NCI-H446 (cell line): ENCODE measurements at regions not wholly inside any gene's neighbourhood (a gene's known extent, or its start where the extent isn't known, plus 50 kb on each side); places are given as distances from the start of the nearest gene placed in this dataset.
"Not testable (repeated sequence)": the region's sequence is repeated elsewhere in the genome, so short reads cannot be mapped to it uniquely, and the experiment has no call there.

ENCODE experiments used
- DNase-seq, 2 experiments: peaks; one replicate each; lab custom pipeline; 2025; lab: John Stamatoyannopoulos, UW

GRCh38 chr5:100479079-100479688 is 56.0 kb upstream of the FAM174A start:
- peak in 1 of 2 experiments; percentile 23 for DNase-seq

- DNase-seq: no peak
These were observed 63.1 kb upstream of the FAM174A start for GRCh38 chr5:100472091-100472490.

GRCh38 chr5:100469767-100470166 is 65.4 kb upstream of the FAM174A start:
- no peak for DNase-seq

- no peak for DNase-seq
These were observed 70.8 kb upstream of the FAM174A start for GRCh38 chr5:100464418-100464817.

GRCh38 chr5:100456615-100457014 is 78.6 kb upstream of the FAM174A start:
- no peak for DNase-seq

GRCh38 chr5:100452126-100452525 is 83.0 kb upstream of the FAM174A start:
- DNase-seq: no peak

GRCh38 chr5:100448111-100448528 is 87.1 kb upstream of the FAM174A start:
- no peak for DNase-seq

GRCh38 chr5:100446879-100447430 is 88.2 kb upstream of the FAM174A start:
- no peak for DNase-seq

- DNase-seq: no peak
These were observed 90.2 kb upstream of the FAM174A start for GRCh38 chr5:100444961-100445360.

GRCh38 chr5:100434815-100435214 is 100.4 kb upstream of the FAM174A start:
- no peak for DNase-seq

GRCh38 chr5:100432741-100433140 is 102.4 kb upstream of the FAM174A start:
- no peak for DNase-seq

- DNase-seq: peak; percentile 13 to 64
These were observed 104.6 kb upstream of the FAM174A start for GRCh38 chr5:100430268-100431195.

GRCh38 chr5:100424787-100425186 is 110.4 kb upstream of the FAM174A start:
- no peak for DNase-seq

GRCh38 chr5:100424017-100424416 is 111.2 kb upstream of the FAM174A start:
- DNase-seq: no peak

GRCh38 chr5:100423330-100423729 is 111.8 kb upstream of the FAM174A start:
- no peak for DNase-seq

GRCh38 chr5:100421360-100421759 is 113.8 kb upstream of the FAM174A start:
- no peak for DNase-seq

GRCh38 chr5:100418231-100418630 is 116.9 kb upstream of the FAM174A start:
- DNase-seq: no peak

GRCh38 chr5:100409660-100410151 is 125.5 kb upstream of the FAM174A start:
- peak in 1 of 2 experiments; percentile 39 for DNase-seq

GRCh38 chr5:100407053-100407452 is 128.1 kb upstream of the FAM174A start:
- peak in 1 of 2 experiments; percentile 76 for DNase-seq

GRCh38 chr5:100406640-100407039 is 128.5 kb upstream of the FAM174A start:
- peak; percentile 86 to 95 for DNase-seq

GRCh38 chr5:100402071-100402470 is 133.1 kb upstream of the FAM174A start:
- no peak for DNase-seq

GRCh38 chr5:100401149-100401548 is 134.0 kb upstream of the FAM174A start:
- DNase-seq: no peak

- DNase-seq: not testable (repeated sequence)
These were observed 136.4 kb upstream of the FAM174A start for GRCh38 chr5:100398815-100399214.
